ENCODE measurements at regions not wholly inside any gene's neighbourhood (a gene's known extent, or its start where the extent isn't known, plus 50 kb on each side); places are given as distances from the start of the nearest gene placed in this dataset.

GRCh38 chr18:22340331-22340730, 77.4 kb downstream of the CTAGE1 start:
- Histone ChIP-seq H3K27me3 (ENCODE audit: insufficient read depth, low read depth) (no peaks in the 10 kb centered on the region), H4K20me1 (ENCODE audit: insufficient read depth) (no peaks in the 10 kb centered on the region), H3K4me1 (replicated peaks; ENCODE audit: insufficient read depth) (peaks cover 15% of the 10 kb centered on the region), H3K36me3 (ENCODE audit: low read depth) (no peaks in the 10 kb centered on the region), H3F3A (ENCODE audit: insufficient read depth, low read depth) (no peaks in the 10 kb centered on the region; the same call in 1 of the 2 replicates), H3K9me3 (ENCODE audit: insufficient read depth, low read depth) (no peaks in the 10 kb centered on the region), H2AFZ (no peak overlapping the region), H3K27ac (no peak overlapping the region), H3K4me2 (no peak overlapping the region), H3K4me3 (no peak overlapping the region), H3K79me2 (ENCODE audit: low read depth) (no peaks in the 10 kb centered on the region), H3K9me2 (ENCODE audit: insufficient read depth) (no peaks in the 10 kb centered on the region)
- no peak for DNase-seq
- intact Hi-C loops (cut with micrococcal nuclease; ENCODE audit: unreplicated experiment) = loop anchor here (10.0 kb wide), 1 partner anchor 324 kb away; no protein-coding TSS in a partner anchor
- ChIA-PET CTCF (no interaction called here), POLR2A (ENCODE audit: unreplicated experiment) (no interaction called here)
- TF ChIP-seq EZH2 (IDR thresholded peaks at IDR 0.05; ENCODE audit: low read depth) (no peak), CTCF (conservative IDR thresholded peaks at IDR 0.05) (no peak)
- no TSS peak for BruUV-seq (replicated peaks)

DNA sequence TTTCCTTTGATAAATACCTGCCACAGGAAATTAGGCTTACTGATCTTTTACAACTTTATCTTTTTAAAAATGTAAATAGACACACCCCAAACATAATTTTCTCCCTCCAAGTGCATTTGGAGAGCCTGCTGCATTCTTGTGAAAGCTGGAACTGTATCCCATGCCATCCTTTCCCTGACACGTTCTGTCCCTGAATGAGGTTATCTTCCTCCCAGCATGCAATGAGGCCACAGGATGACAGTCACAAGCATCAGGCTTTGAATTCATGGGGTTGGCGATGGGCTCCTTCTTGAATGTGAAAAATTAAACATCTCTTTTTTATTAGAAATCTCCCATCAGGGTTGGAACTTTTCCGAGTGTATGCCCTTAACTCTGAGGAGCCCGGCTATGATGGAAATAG, 77.8 kb downstream of the CTAGE1 start:
- H3K9me3 ChIP-seq (ENCODE audit: insufficient read depth, low read depth) = no peaks in the 10 kb centered on the region
- TF ChIP-seq CTCF (conservative IDR thresholded peaks at IDR 0.05) (no peak), EZH2 (IDR thresholded peaks at IDR 0.05; ENCODE audit: low read depth) (no peak)
- POLR2A ChIA-PET (ENCODE audit: unreplicated experiment) = no interaction called here
- no peak overlapping the region for H3K4me2 ChIP-seq
- no peaks in the 10 kb centered on the region for H3F3A ChIP-seq (ENCODE audit: insufficient read depth, low read depth)
- no peaks in the 10 kb centered on the region for H3K79me2 ChIP-seq (ENCODE audit: low read depth)
- H4K20me1 ChIP-seq (ENCODE audit: insufficient read depth) = no peaks in the 10 kb centered on the region
- H3K27ac ChIP-seq = no peak overlapping the region
- no peak overlapping the region for H2AFZ ChIP-seq
- no peak for DNase-seq
- intact Hi-C loops (cut with micrococcal nuclease; ENCODE audit: unreplicated experiment) = loop anchor here (10.0 kb wide), 1 partner anchor 325 kb away; no protein-coding TSS in a partner anchor
- H3K9me2 ChIP-seq (ENCODE audit: insufficient read depth) = no peaks in the 10 kb centered on the region
- CTCF ChIA-PET = no interaction called here
- no TSS peak for BruUV-seq (replicated peaks)
- H3K4me3 ChIP-seq = no peak overlapping the region
- peaks cover 11% of the 10 kb centered on the region for H3K4me1 ChIP-seq (replicated peaks; ENCODE audit: insufficient read depth)
- no peaks in the 10 kb centered on the region for H3K27me3 ChIP-seq (ENCODE audit: insufficient read depth, low read depth)
- H3K36me3 ChIP-seq (ENCODE audit: low read depth) = no peaks in the 10 kb centered on the region

- Histone ChIP-seq H3K4me2 (no peak overlapping the region), H3K9me3 (ENCODE audit: insufficient read depth, low read depth) (no peaks in the 10 kb centered on the region), H3K36me3 (ENCODE audit: low read depth) (no peaks in the 10 kb centered on the region), H3K4me1 (replicated peaks; ENCODE audit: insufficient read depth) (peaks cover 4% of the 10 kb centered on the region), H3K79me2 (ENCODE audit: low read depth) (no peaks in the 10 kb centered on the region), H3K4me3 (no peak overlapping the region), H3K9me2 (ENCODE audit: insufficient read depth) (no peaks in the 10 kb centered on the region), H4K20me1 (ENCODE audit: insufficient read depth) (no peaks in the 10 kb centered on the region), H3K27ac (no peak overlapping the region), H3K27me3 (ENCODE audit: insufficient read depth, low read depth) (no peaks in the 10 kb centered on the region), H2AFZ (no peak overlapping the region), H3F3A (ENCODE audit: insufficient read depth, low read depth) (no peaks in the 10 kb centered on the region)
- no peak for TF ChIP-seq EZH2 (IDR thresholded peaks at IDR 0.05; ENCODE audit: low read depth)
- TF ChIP-seq CTCF (conservative IDR thresholded peaks at IDR 0.05) = no peak
- intact Hi-C loops (cut with micrococcal nuclease; ENCODE audit: unreplicated experiment) = no loop called here
- BruUV-seq (replicated peaks) = no TSS peak
- ChIA-PET CTCF (no interaction called here), POLR2A (ENCODE audit: unreplicated experiment) (no interaction called here)
- no peak for DNase-seq
Measured at GRCh38 chr18:22337833-22338232, 79.9 kb downstream of the CTAGE1 start.
